CD4-positive, alpha-beta T cell (primary cell): ENCODE measurements at regions not wholly inside any gene's neighbourhood (a gene's known extent, or its start where the extent isn't known, plus 50 kb on each side); places are given as distances from the start of the nearest gene placed in this dataset.

Source experiments
- ATAC-seq: fragments of 200-7000 bp; cut with Tn5 transposase; one replicate; pipeline ENCODE4 v1.10.0; 2022; ENCODE audit warnings: mild to moderate bottlenecking; ENCODE audit not compliant: poor library complexity
- CTCF ChIA-PET: fragments of 350-600 bp; sonication (Branson Sonifier 250); formaldehyde crosslinking; loops from one replicate; lab custom pipeline; 2021; ENCODE audit warnings: antibody characterized with exemption, inconsistent platforms; lab: Charles Lee
- POLR2A ChIA-PET: fragments of 350-600 bp; sonication (Branson Sonifier 250); formaldehyde crosslinking; loops from one replicate; lab custom pipeline; 2021; ENCODE audit warnings: antibody characterized with exemption, inconsistent platforms; lab: Charles Lee
- DNase-seq, 14 experiments: peaks; one replicate each; pipeline ENCODE4 v3.0.0-alpha.2; 2013 to 2020; ENCODE audit warnings: mixed read lengths in 2 of 14
- H3K27ac ChIP-seq, 2 donors: one replicate each; pipeline versions ENCODE4 v1.5.1 to v1.7.0; 2013; ENCODE audit warnings: low read length in 2 of 2, low read depth in 1 of 2, mild to moderate bottlenecking in 1 of 2
- H3K27me3 ChIP-seq, 2 experiments: 1 replicate in 1 of 2; 2 replicates in 1 of 2; pipeline versions ENCODE4 v1.6.1 to v1.7.0; 2013; ENCODE audit warnings: low read length in 2 of 2, control low read depth in 1 of 2, mild to moderate bottlenecking in 1 of 2, moderate library complexity in 1 of 2; ENCODE audit not compliant: insufficient read depth in 2 of 2, control insufficient read depth in 1 of 2
- H3K36me3 ChIP-seq: one replicate; pipeline ENCODE4 v1.6.1; 2013; ENCODE audit warnings: low read length, control low read depth; ENCODE audit not compliant: insufficient read depth
- H3K4me1 ChIP-seq: one replicate; pipeline ENCODE4 v1.6.1; 2013; ENCODE audit warnings: low read length, control low read depth; ENCODE audit not compliant: insufficient read depth
- H3K4me3 ChIP-seq: one replicate; pipeline ENCODE4 v1.5.1; 2013; ENCODE audit warnings: mild to moderate bottlenecking, low read length, moderate library complexity
- H3K9me3 ChIP-seq, 2 experiments: 1 replicate in 1 of 2; 2 replicates in 1 of 2; pipeline versions ENCODE4 v1.6.1 to v1.7.0; 2013; ENCODE audit warnings: low read length in 2 of 2, mild to moderate bottlenecking in 2 of 2, control low read depth in 1 of 2, moderate library complexity in 1 of 2; ENCODE audit not compliant: control insufficient read depth in 1 of 2, insufficient read depth in 1 of 2
- H3K27ac Mint-ChIP-seq: one replicate; pipeline ENCODE4 v1.8.0; 2020; ENCODE audit warnings: mixed read lengths
- H3K27me3 Mint-ChIP-seq: one replicate; pipeline ENCODE4 v1.8.0; 2021; ENCODE audit warnings: mixed read lengths
- H3K36me3 Mint-ChIP-seq: one replicate; pipeline ENCODE4 v1.8.0; 2021; ENCODE audit warnings: low read depth, mixed read lengths
- H3K4me1 Mint-ChIP-seq: one replicate; pipeline ENCODE4 v1.8.0; 2021; ENCODE audit warnings: low read depth, mixed read lengths
- H3K4me3 Mint-ChIP-seq: one replicate; pipeline ENCODE4 v1.8.0; 2020; ENCODE audit warnings: mild to moderate bottlenecking, mixed read lengths
- H3K9me3 Mint-ChIP-seq: one replicate; pipeline ENCODE4 v1.8.0; 2020; ENCODE audit warnings: mixed read lengths
- CTCF ChIP-seq: fragments of 200-600 bp; IDR thresholded peaks from one replicate; pipeline ENCODE4 v1.8.0; 2022; ENCODE audit warnings: antibody characterized with exemption, mild to moderate bottlenecking
- intact Hi-C, 2 experiments: fragments of 100-400 bp; cut with DNase I in 1 of 2; cut with micrococcal nuclease in 1 of 2; formaldehyde crosslinking; loops; one replicate each; pipeline versions ENCODE4 v1.15.1 to v1.9.0; 2023 to 2025; cut with DNase I, micrococcal nuclease

DNA sequence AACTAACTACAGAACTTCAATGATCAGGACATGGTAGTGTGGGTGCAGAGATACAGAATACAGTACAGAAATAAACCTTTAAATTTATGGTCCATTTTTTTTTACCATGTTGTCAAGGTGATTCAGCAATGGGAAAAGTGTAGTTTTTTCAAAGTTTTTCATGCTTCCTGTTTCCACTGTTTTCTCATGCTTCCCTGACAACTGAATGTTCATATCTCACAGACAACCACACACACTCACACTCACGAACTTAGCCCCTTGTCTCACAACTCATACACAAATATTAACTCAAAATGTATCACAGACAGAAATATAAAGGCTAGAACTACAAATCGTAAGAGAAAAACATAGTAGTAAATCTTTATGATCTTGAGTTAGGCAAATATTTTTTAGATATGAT, 232.6 kb upstream of the CDYL start:
- H3K27me3 Mint-ChIP-seq = peaks cover 7% of the 10 kb centered on the region
- Histone ChIP-seq H3K27me3 (peaks cover 0 to 5% of the 10 kb centered on the region in 2 experiments), H3K27ac (no peak overlapping the region), H3K4me1 (no peaks in the 10 kb centered on the region), H3K4me3 (no peak overlapping the region), H3K9me3 (no peaks in the 10 kb centered on the region), H3K36me3 (no peaks in the 10 kb centered on the region)
- no peaks in the 10 kb centered on the region for H3K36me3 Mint-ChIP-seq
- no peak for TF ChIP-seq CTCF
- CTCF ChIA-PET = no interaction called here
- POLR2A ChIA-PET = no interaction called here
- H3K4me1 Mint-ChIP-seq = no peaks in the 10 kb centered on the region
- DNase-seq (no peak), ATAC-seq (no peak)
- peaks cover 4% of the 10 kb centered on the region for H3K9me3 Mint-ChIP-seq
- no peak overlapping the region for H3K4me3 Mint-ChIP-seq
- intact Hi-C loops = no loop called here
- no peak overlapping the region for H3K27ac Mint-ChIP-seq

GRCh38 chr6:4533576-4533975, 242.6 kb upstream of the CDYL start:
- H3K27me3 Mint-ChIP-seq = peaks cover 53% of the 10 kb centered on the region
- DNase-seq (no peak), ATAC-seq (no peak)
- H3K36me3 Mint-ChIP-seq = no peaks in the 10 kb centered on the region
- peaks cover 26% of the 10 kb centered on the region for H3K9me3 Mint-ChIP-seq
- ChIA-PET POLR2A (no interaction called here), CTCF (no interaction called here)
- H3K27me3 ChIP-seq = no peaks in the 10 kb centered on the region
- no peaks in the 10 kb centered on the region for H3K4me1 Mint-ChIP-seq
- H3K27ac Mint-ChIP-seq = no peak overlapping the region
- intact Hi-C loops = no loop called here
- H3K4me3 ChIP-seq = no peak overlapping the region
- peaks cover 0 to 6% of the 10 kb centered on the region in 2 experiments for H3K9me3 ChIP-seq
- no peak for TF ChIP-seq CTCF
- no peaks in the 10 kb centered on the region for H3K4me1 ChIP-seq
- H3K27ac ChIP-seq = no peak overlapping the region
- H3K4me3 Mint-ChIP-seq = no peak overlapping the region
- no peaks in the 10 kb centered on the region for H3K36me3 ChIP-seq

DNA sequence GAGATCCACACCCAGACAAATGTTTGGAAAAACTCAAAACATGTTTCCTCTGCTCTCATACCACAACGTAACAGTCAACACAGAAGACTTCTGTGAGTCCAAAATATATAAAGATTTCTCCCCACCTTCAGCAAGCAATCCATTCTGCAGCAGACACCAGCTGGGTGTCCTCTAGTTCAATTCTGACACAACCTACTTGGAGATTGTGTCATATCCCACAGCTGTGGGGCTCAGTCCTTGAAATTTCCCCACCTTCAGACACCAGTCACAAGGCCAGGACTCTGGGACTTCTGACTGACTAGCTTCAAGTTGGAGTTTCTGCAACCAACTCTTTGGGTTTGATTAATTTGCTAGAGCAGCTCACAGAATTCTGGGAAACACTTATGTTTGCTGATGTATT, 244.8 kb upstream of the CDYL start:
- H3K27me3 ChIP-seq = no peaks in the 10 kb centered on the region
- POLR2A ChIA-PET = no interaction called here
- H3K27ac ChIP-seq = no peak overlapping the region
- no peak for DNase-seq
- peaks cover 25% of the 10 kb centered on the region for H3K9me3 Mint-ChIP-seq
- H3K9me3 ChIP-seq = peaks cover 0 to 6% of the 10 kb centered on the region in 2 experiments
- no peak overlapping the region for H3K27ac Mint-ChIP-seq
- no peaks in the 10 kb centered on the region for H3K36me3 Mint-ChIP-seq
- CTCF ChIA-PET = no interaction called here
- H3K4me3 Mint-ChIP-seq = no peak overlapping the region
- no peak for ATAC-seq
- intact Hi-C loops = no loop called here
- no peak overlapping the region for H3K4me3 ChIP-seq
- TF ChIP-seq CTCF = no peak
- H3K27me3 Mint-ChIP-seq = peaks cover 56% of the 10 kb centered on the region
- no peaks in the 10 kb centered on the region for H3K4me1 ChIP-seq
- no peaks in the 10 kb centered on the region for H3K4me1 Mint-ChIP-seq
- no peaks in the 10 kb centered on the region for H3K36me3 ChIP-seq
